Hepatocyte (in vitro differentiated cells): ENCODE measurements at regions not wholly inside any gene's neighbourhood (a gene's known extent, or its start where the extent isn't known, plus 50 kb on each side); places are given as distances from the start of the nearest gene placed in this dataset.

Experiments used
- DNase-seq: peaks from one replicate; pipeline ENCODE4 v3.0.0-alpha.2; 2016; ENCODE audit warnings: low spot score
- H2AFZ ChIP-seq: fragments of 200-600 bp; sonication (generic); 2 replicates; pipeline ENCODE4 v1.6.0; 2016; ENCODE audit warnings: antibody characterized with exemption, mild to moderate bottlenecking
- H3K27ac ChIP-seq: fragments of 200-600 bp; sonication (generic); 2 replicates; pipeline ENCODE4 v1.5.1; 2016; ENCODE audit warnings: mild to moderate bottlenecking
- H3K27me3 ChIP-seq: fragments of 200-600 bp; sonication (generic); 2 replicates; pipeline ENCODE4 v1.6.1; 2016
- H3K36me3 ChIP-seq: fragments of 200-600 bp; sonication (generic); replicated peaks from 2 replicates; pipeline ENCODE4 v1.5.1; 2016; ENCODE audit warnings: low read depth; ENCODE audit not compliant: insufficient read depth
- H3K4me1 ChIP-seq: fragments of 200-600 bp; sonication (generic); 2 replicates; pipeline ENCODE4 v1.5.1; 2016; ENCODE audit warnings: mild to moderate bottlenecking, moderate library complexity; ENCODE audit not compliant: insufficient read depth
- H3K4me2 ChIP-seq: fragments of 200-600 bp; sonication (generic); 2 replicates; pipeline ENCODE4 v1.6.0; 2016
- H3K4me3 ChIP-seq: fragments of 200-600 bp; sonication (generic); 2 replicates; pipeline ENCODE4 v1.5.1; 2016; ENCODE audit warnings: mild to moderate bottlenecking
- H3K79me2 ChIP-seq: fragments of 200-600 bp; sonication (generic); 2 replicates; pipeline ENCODE4 v1.6.0; 2017; ENCODE audit warnings: mild to moderate bottlenecking
- H3K9me2 ChIP-seq: fragments of 200-600 bp; sonication (generic); replicated peaks from 2 replicates; pipeline ENCODE4 v1.6.0; 2017; ENCODE audit warnings: mild to moderate bottlenecking; ENCODE audit not compliant: insufficient read depth
- H3K9me3 ChIP-seq: fragments of 200-600 bp; sonication (generic); 2 replicates; pipeline ENCODE4 v1.5.1; 2016; ENCODE audit warnings: low read depth, mild to moderate bottlenecking
- H4K20me1 ChIP-seq: fragments of 200-600 bp; sonication (generic); 2 replicates; pipeline ENCODE4 v1.6.0; 2016; ENCODE audit warnings: mild to moderate bottlenecking; ENCODE audit not compliant: insufficient read depth, poor library complexity, severe bottlenecking
- EZH2 ChIP-seq: fragments of 200-600 bp; sonication (generic); IDR thresholded peaks from 2 replicates; pipeline ENCODE4 v1.6.1; 2016; ENCODE audit warnings: antibody characterized with exemption, mild to moderate bottlenecking, borderline replicate concordance
- EZH2phosphoT487 ChIP-seq: fragments of 200-600 bp; sonication (generic); IDR thresholded peaks from one replicate; pipeline ENCODE4 v1.6.1; 2018; ENCODE audit warnings: antibody characterized with exemption, mild to moderate bottlenecking, low read depth, moderate library complexity; ENCODE audit not compliant: unreplicated experiment, severe bottlenecking
- WGBS: methylation state at CpG from one replicate; pipeline ENCODE4 v1.1.6; 2016; ENCODE audit warnings: low lambda C conversion rate; ENCODE audit errors: missing lambda C conversion rate; 5-methylcytosine and 5-hydroxymethylcytosine counted together
- TF ChIP-seq, protein P1 (sequence below): fragments of 200-600 bp; sonication (generic); IDR thresholded peaks from 2 replicates; pipeline ENCODE4 v1.5.1; 2016; ENCODE audit warnings: antibody characterized with exemption, mild to moderate bottlenecking; ENCODE audit not compliant: poor library complexity

DNA sequence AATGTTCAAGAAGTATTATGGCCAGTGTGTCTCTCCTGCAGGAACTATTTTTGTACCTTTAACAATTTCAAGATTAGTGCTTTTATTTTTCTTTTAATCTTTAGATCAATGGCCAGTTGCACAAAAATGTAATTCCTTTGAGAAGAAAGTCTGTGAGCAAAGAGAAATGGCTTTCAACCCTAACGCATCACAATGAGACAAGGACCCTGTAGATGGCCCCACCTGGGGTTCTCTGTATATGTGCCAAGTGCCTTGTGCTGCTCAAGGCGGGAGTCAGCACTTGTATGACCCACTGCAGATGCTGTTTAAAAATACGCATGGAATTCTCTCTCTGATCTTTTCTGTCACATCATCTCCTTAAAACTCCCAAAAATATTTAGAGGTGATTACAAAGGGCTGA lies 453.4 kb downstream of the OCA2 start:
- no peaks in the 10 kb centered on the region for H3K79me2 ChIP-seq
- WGBS: 83% methylated on average over 3 of the region's 3 CpGs
- no peak overlapping the region for H3K4me3 ChIP-seq
- no peak for DNase-seq
- H4K20me1 ChIP-seq: no peaks in the 10 kb centered on the region
- H3K9me2 ChIP-seq: no peaks in the 10 kb centered on the region
- TF ChIP-seq, protein P1, sequence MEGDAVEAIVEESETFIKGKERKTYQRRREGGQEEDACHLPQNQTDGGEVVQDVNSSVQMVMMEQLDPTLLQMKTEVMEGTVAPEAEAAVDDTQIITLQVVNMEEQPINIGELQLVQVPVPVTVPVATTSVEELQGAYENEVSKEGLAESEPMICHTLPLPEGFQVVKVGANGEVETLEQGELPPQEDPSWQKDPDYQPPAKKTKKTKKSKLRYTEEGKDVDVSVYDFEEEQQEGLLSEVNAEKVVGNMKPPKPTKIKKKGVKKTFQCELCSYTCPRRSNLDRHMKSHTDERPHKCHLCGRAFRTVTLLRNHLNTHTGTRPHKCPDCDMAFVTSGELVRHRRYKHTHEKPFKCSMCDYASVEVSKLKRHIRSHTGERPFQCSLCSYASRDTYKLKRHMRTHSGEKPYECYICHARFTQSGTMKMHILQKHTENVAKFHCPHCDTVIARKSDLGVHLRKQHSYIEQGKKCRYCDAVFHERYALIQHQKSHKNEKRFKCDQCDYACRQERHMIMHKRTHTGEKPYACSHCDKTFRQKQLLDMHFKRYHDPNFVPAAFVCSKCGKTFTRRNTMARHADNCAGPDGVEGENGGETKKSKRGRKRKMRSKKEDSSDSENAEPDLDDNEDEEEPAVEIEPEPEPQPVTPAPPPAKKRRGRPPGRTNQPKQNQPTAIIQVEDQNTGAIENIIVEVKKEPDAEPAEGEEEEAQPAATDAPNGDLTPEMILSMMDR: no peak
- no peak for TF ChIP-seq EZH2phosphoT487
- no peak for TF ChIP-seq EZH2
- no peaks in the 10 kb centered on the region for H3K27me3 ChIP-seq
- H3K4me2 ChIP-seq: no peak overlapping the region
- no peaks in the 10 kb centered on the region for H3K36me3 ChIP-seq
- H3K27ac ChIP-seq: no peak overlapping the region
- H2AFZ ChIP-seq: no peak overlapping the region
- no peaks in the 10 kb centered on the region for H3K9me3 ChIP-seq
- H3K4me1 ChIP-seq: no peaks in the 10 kb centered on the region

DNA sequence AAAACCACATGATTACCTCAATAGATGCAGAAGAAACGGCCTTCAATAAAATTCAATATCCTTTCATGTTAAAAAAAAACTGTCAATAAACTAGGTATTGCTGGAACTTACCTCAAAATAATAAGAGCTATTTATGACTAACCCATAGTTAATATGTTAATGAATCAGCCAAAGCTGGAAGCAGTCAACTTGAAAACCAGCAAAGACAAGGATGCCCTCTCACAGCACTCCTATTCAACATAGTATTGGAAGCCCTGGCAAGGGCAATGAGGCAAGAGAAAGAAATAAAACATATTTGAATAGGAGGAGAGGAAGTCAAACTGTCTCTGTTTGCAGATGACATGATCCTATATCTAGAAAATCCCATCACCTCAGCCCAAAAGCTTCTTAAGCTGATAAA lies 456.1 kb downstream of the OCA2 start:
- 64% methylated on average over 1 of the region's 1 CpG for WGBS
- H3K9me2 ChIP-seq: no peaks in the 10 kb centered on the region

DNA sequence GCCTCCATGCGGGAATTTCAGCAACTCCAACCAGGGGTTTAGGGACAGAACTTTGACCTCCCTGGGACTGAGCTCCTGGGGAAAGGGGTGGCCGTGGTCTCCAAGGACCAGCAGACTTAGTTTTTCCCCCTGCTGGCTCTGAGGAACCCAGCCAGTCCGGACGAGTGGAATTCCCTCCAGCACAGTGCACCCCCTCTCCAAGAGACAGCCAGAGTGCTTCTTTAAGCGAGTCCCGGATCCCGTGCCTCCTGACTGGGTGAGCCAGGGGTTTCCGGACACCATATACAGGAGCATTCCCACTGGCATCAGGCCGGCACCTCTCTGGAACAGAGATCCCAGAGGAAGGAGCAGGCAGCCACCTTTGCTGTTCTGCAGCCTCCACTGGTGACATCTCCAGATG lies 459.5 kb downstream of the OCA2 start:
- H3K27ac ChIP-seq: no peak overlapping the region
- no peaks in the 10 kb centered on the region for H3K4me1 ChIP-seq
- no peaks in the 10 kb centered on the region for H3K9me2 ChIP-seq
- H4K20me1 ChIP-seq: no peaks in the 10 kb centered on the region
- no peak overlapping the region for H3K4me2 ChIP-seq
- TF ChIP-seq EZH2 (no peak), EZH2phosphoT487 (no peak)
- TF ChIP-seq, protein P1: no peak
- DNase-seq: no peak
- no peak overlapping the region for H3K4me3 ChIP-seq
- H2AFZ ChIP-seq: no peak overlapping the region
- no peaks in the 10 kb centered on the region for H3K36me3 ChIP-seq
- H3K9me3 ChIP-seq: no peaks in the 10 kb centered on the region
- 89% methylated on average over 9 of the region's 9 CpGs for WGBS
- no peaks in the 10 kb centered on the region for H3K27me3 ChIP-seq
- H3K79me2 ChIP-seq: no peaks in the 10 kb centered on the region

More for the DNA sequence above, 456.1 kb downstream of the OCA2 start:
- TF ChIP-seq, protein P1: no peak
- TF ChIP-seq EZH2phosphoT487 (no peak), EZH2 (no peak)
- Histone ChIP-seq H3K36me3 (no peaks in the 10 kb centered on the region), H3K4me3 (no peak overlapping the region), H4K20me1 (no peaks in the 10 kb centered on the region), H3K4me2 (no peak overlapping the region), H3K27me3 (no peaks in the 10 kb centered on the region), H3K79me2 (no peaks in the 10 kb centered on the region), H2AFZ (no peak overlapping the region), H3K4me1 (no peaks in the 10 kb centered on the region), H3K9me3 (no peaks in the 10 kb centered on the region), H3K27ac (no peak overlapping the region)
- no peak for DNase-seq

DNA sequence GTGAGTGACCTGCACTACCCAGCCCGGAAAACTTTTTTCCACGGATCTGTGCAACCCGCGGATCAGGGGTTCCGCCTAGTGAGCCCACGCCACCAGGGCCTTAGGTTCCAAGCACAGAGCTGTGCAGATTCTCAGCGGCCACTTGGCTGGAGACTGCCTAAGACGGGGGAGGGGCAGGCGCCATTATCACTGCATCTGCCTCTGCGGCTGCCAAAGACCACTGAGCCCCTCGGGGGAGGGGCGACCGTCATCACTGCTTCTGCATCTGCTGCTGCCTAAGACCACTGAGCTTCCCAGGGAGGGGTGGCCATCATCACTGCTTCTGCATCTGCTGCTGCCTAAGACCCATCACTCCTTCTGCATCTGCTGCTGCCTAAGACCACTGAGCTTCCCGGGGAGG lies 460.2 kb downstream of the OCA2 start:
- H3K36me3 ChIP-seq: no peaks in the 10 kb centered on the region
- H3K9me2 ChIP-seq: no peaks in the 10 kb centered on the region
- no peak for DNase-seq
- H3K9me3 ChIP-seq: no peaks in the 10 kb centered on the region
- no peaks in the 10 kb centered on the region for H3K27me3 ChIP-seq
- no peaks in the 10 kb centered on the region for H3K79me2 ChIP-seq
- 93% methylated on average over 12 of the region's 14 CpGs for WGBS
- TF ChIP-seq EZH2: no peak
- no peak for TF ChIP-seq EZH2phosphoT487
- TF ChIP-seq, protein P1: no peak
- H2AFZ ChIP-seq: no peak overlapping the region
- H3K4me1 ChIP-seq: no peaks in the 10 kb centered on the region
- no peak overlapping the region for H3K4me2 ChIP-seq
- no peak overlapping the region for H3K4me3 ChIP-seq
- H4K20me1 ChIP-seq: no peaks in the 10 kb centered on the region
- H3K27ac ChIP-seq: no peak overlapping the region
